IPS-20b (cell line): ENCODE measurements at regions not wholly inside any gene's neighbourhood (a gene's known extent, or its start where the extent isn't known, plus 50 kb on each side); places are given as distances from the start of the nearest gene placed in this dataset.
"Not testable (repeated sequence)": the region's sequence is repeated elsewhere in the genome, so short reads cannot be mapped to it uniquely, and the experiment has no call there.

ENCODE experiments used
- H3K27ac ChIP-seq: one replicate; pipeline ENCODE4 v1.5.1; 2013; ENCODE audit warnings: low read length
- H3K27me3 ChIP-seq: 2 replicates; pipeline ENCODE4 v1.6.1; 2013; ENCODE audit warnings: mild to moderate bottlenecking, low read length, inconsistent platforms; ENCODE audit not compliant: insufficient read depth
- H3K36me3 ChIP-seq: 2 replicates; pipeline ENCODE4 v1.6.1; 2013; ENCODE audit warnings: low read depth, mild to moderate bottlenecking, inconsistent platforms, low read length, moderate library complexity; ENCODE audit not compliant: insufficient read depth
- H3K4me1 ChIP-seq: 2 replicates; pipeline ENCODE4 v1.6.1; 2013; ENCODE audit warnings: mild to moderate bottlenecking, control low read depth, inconsistent platforms, low read length, moderate library complexity; ENCODE audit not compliant: insufficient read depth
- H3K4me3 ChIP-seq: 2 replicates; pipeline ENCODE4 v1.5.1; 2013; ENCODE audit warnings: mild to moderate bottlenecking, low read length, inconsistent platforms
- H3K9ac ChIP-seq: 2 replicates; pipeline ENCODE4 v1.6.1; 2013; ENCODE audit warnings: low read depth, mild to moderate bottlenecking, inconsistent platforms, low read length, moderate library complexity
- H3K9me3 ChIP-seq: 2 replicates; pipeline ENCODE4 v1.6.1; 2013; ENCODE audit warnings: mild to moderate bottlenecking, low read depth, low read length, inconsistent platforms; ENCODE audit not compliant: insufficient read depth

- H3K36me3 ChIP-seq, H3K27me3 ChIP-seq, H3K9me3 ChIP-seq, H3K9ac ChIP-seq, H3K27ac ChIP-seq, H3K4me1 ChIP-seq, H3K4me3 ChIP-seq: not testable (repeated sequence)
These were observed 386.4 kb upstream of the GJE1 start for GRCh38 chr6:141746324-141746723.

DNA sequence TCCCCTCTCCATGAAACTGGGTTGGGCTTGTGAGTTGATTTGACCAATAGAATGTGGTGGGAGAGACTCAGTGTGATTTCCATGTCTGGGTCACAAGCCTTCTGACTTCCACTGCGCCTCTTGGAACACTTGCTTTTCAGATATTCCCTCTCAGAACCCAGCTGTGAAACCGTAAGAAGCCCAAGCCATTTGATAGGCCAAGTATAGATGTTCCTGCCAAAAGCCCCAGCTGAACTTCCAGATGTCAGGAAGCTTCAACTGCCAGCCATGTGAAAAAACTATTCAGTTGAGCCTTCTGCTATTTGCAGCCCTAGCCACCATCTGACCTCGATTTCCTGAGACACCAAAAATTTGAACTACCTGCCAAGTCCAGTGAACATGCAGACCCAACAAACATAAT, 387.8 kb upstream of the GJE1 start:
- Histone ChIP-seq H3K9me3 (no peaks in the 10 kb centered on the region), H3K27ac (no peak overlapping the region)

DNA sequence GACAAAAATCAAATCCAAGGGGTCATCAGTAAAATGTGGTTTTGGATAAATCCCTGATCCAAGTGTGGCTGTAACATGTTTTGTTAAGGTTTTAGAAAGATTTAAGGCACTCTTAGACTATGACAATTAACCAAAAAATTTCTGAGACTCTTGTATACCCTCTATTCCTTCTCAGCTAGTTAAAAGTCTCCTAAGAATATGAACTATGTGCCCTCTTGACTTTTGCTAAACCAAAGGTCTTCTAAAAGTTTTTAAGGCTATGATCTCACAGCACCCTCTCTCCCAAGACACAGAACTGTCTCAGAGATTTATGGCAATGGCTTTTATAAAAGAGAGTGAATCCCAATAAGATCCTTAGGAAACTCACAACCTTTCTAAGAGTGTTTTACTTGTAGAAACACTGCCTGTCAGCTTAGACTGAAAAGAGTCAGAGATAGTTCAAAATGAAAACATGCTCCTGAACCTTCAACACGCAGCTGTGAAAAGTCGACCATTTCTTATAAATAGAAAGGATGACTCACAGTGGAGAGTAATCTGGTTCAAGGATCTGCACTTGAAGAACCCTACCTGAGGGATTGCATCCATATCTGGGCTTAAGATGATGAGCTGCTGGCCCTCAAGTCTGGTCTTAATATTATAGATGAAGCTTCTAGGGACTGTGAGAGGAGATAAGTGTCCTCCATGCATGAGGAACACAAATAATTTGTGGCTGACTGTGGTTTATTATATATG, 388.4 kb upstream of the GJE1 start:
- Histone ChIP-seq H3K9me3 (no peaks in the 10 kb centered on the region), H3K9ac (no peak overlapping the region), H3K27me3 (no peaks in the 10 kb centered on the region), H3K4me3 (no peak overlapping the region), H3K27ac (no peak overlapping the region), H3K4me1 (no peaks in the 10 kb centered on the region), H3K36me3 (no peaks in the 10 kb centered on the region)

More for the DNA sequence above, 387.8 kb upstream of the GJE1 start:
- Histone ChIP-seq H3K4me3 (no peak overlapping the region), H3K36me3 (no peaks in the 10 kb centered on the region), H3K27me3 (no peaks in the 10 kb centered on the region), H3K9ac (no peak overlapping the region), H3K4me1 (no peaks in the 10 kb centered on the region)

DNA sequence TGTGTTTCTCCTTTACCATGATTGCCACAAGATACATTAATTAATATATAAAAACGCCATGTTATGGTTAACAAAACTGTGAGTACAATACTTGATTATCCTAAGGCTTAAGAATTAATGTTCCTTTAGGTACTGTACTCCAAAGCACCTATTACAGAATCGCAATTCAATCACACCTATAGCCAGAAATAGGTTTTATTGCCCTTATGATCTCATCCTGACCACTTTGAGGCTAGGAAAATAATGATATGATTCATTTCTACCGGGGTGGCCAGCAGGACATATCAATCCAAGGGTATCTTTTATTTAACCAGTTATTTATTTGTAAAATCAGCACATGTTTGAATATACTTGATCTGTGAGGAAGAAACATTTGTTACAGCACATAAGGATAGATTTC, 396.6 kb upstream of the GJE1 start:
- Histone ChIP-seq H3K9ac (no peak overlapping the region), H3K4me3 (no peak overlapping the region), H3K27ac (no peak overlapping the region), H3K27me3 (no peaks in the 10 kb centered on the region), H3K9me3 (no peaks in the 10 kb centered on the region), H3K4me1 (no peaks in the 10 kb centered on the region), H3K36me3 (no peaks in the 10 kb centered on the region)

DNA sequence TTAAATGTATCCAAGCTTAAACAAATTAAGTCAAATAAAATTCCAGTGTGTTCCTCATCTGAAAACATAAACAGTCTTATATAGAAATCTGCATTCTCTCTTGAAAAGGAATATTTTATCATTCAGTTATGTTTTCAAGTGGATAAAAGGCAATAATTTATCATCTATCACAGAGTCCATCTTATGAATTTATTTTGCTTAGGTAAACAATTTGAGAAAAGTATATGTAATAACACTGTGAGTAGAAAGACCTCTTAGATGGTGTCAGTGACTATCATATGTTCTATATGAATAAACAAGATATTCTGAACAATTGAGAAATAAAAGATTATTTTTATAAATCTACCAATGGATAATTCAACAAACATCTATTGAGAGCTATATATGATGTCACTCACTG, 397.6 kb upstream of the GJE1 start:
- H3K4me3 ChIP-seq, result no peak overlapping the region
- no peak overlapping the region for H3K9ac ChIP-seq
- no peaks in the 10 kb centered on the region for H3K4me1 ChIP-seq
- H3K27ac ChIP-seq, result no peak overlapping the region
- no peaks in the 10 kb centered on the region for H3K36me3 ChIP-seq
- no peaks in the 10 kb centered on the region for H3K9me3 ChIP-seq
- no peaks in the 10 kb centered on the region for H3K27me3 ChIP-seq

GRCh38 chr6:141734071-141734840, 398.5 kb upstream of the GJE1 start:
- Histone ChIP-seq H3K4me3 (no peak overlapping the region), H3K4me1 (no peaks in the 10 kb centered on the region), H3K9me3 (no peaks in the 10 kb centered on the region), H3K36me3 (no peaks in the 10 kb centered on the region), H3K9ac (no peak overlapping the region), H3K27me3 (no peaks in the 10 kb centered on the region), H3K27ac (no peak overlapping the region)

- Histone ChIP-seq H3K9ac (no peak overlapping the region), H3K36me3 (no peaks in the 10 kb centered on the region), H3K9me3 (no peaks in the 10 kb centered on the region), H3K4me3 (no peak overlapping the region), H3K4me1 (peaks cover 5% of the 10 kb centered on the region; the same call in 1 of the 2 replicates), H3K27me3 (no peaks in the 10 kb centered on the region), H3K27ac (no peak overlapping the region)
These were observed 403.6 kb upstream of the GJE1 start for GRCh38 chr6:141729146-141729545.

- no peaks in the 10 kb centered on the region for H3K27me3 ChIP-seq
- no peak overlapping the region for H3K27ac ChIP-seq
- no peaks in the 10 kb centered on the region for H3K36me3 ChIP-seq
- H3K4me1 ChIP-seq, result peaks cover 5% of the 10 kb centered on the region; the same call in 1 of the 2 replicates
- no peak overlapping the region for H3K9ac ChIP-seq
- no peaks in the 10 kb centered on the region for H3K9me3 ChIP-seq
- H3K4me3 ChIP-seq, result no peak overlapping the region
These were observed 404.4 kb upstream of the GJE1 start for GRCh38 chr6:141728330-141728729.

DNA sequence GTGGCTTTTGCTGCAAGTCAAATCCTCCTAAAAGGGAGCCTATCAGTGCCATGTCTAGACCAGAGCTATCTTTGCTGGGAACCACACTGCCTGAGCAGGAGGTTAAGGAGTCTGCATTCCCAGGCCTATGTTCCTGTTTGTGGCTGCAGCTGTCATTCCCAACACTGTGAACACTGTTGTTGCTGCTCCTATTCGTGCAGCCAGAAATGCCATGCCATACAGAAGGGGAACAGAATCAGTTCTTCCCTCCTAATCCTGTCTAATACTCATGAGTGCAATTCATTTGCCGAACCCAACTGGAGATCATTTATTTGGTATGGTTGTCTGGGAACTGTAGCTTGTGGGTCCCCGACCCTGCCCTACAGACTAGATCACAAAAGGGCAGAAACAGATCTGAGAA, 406.5 kb upstream of the GJE1 start:
- no peaks in the 10 kb centered on the region for H3K27me3 ChIP-seq
- no peak overlapping the region for H3K9ac ChIP-seq
- H3K36me3 ChIP-seq, result no peaks in the 10 kb centered on the region
- H3K4me3 ChIP-seq, result no peak overlapping the region
- H3K9me3 ChIP-seq, result no peaks in the 10 kb centered on the region
- no peak overlapping the region for H3K27ac ChIP-seq
- peaks cover 5% of the 10 kb centered on the region; the same call in 1 of the 2 replicates for H3K4me1 ChIP-seq

DNA sequence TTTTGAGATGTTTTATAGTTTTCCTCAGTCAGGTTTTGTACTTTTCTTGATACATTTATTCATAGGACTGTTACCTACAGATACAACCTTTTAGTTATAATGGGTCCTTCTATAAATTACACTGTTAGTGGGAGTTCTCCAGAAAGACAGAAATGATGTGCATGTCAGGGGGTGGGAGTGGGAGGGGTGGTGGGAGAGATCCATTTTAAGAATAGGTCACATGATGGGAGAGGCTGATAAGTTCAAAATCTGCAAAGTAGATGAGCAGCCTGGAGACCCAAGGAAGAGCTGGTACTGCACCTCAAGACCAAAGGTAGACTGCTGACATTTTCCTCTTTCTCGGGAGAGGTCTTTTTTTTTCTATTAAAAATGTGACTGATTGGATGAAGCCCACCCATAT, 408.0 kb upstream of the GJE1 start:
- H3K4me3 ChIP-seq, result no peak overlapping the region
- H3K27ac ChIP-seq, result no peak overlapping the region
- H3K36me3 ChIP-seq, result no peaks in the 10 kb centered on the region
- H3K4me1 ChIP-seq, result peaks cover 5% of the 10 kb centered on the region; the same call in 1 of the 2 replicates
- no peak overlapping the region for H3K9ac ChIP-seq
- H3K27me3 ChIP-seq, result no peaks in the 10 kb centered on the region
- no peaks in the 10 kb centered on the region for H3K9me3 ChIP-seq

DNA sequence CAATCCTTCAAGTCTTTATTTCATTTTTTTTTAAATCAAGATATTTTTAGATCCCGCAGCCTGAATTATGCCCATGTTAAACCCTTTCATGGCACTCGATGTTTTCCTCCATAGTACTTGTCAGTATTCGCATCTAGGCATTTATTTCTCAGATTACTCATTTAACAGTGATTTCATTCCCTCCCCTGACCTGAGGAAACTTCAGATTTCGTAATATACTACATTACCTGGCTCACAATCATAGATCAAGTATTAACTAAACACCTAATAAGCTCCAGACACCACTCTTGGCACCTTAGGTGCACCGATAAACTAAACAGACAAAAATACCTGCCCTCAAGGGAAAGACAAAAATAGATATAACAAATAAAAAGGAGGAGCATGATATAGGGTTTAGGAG, 413.2 kb upstream of the GJE1 start:
- Histone ChIP-seq H3K36me3 (no peaks in the 10 kb centered on the region), H3K9me3 (no peaks in the 10 kb centered on the region), H3K27me3 (no peaks in the 10 kb centered on the region), H3K4me1 (no peaks in the 10 kb centered on the region), H3K27ac (no peak overlapping the region), H3K9ac (no peak overlapping the region), H3K4me3 (no peak overlapping the region)

DNA sequence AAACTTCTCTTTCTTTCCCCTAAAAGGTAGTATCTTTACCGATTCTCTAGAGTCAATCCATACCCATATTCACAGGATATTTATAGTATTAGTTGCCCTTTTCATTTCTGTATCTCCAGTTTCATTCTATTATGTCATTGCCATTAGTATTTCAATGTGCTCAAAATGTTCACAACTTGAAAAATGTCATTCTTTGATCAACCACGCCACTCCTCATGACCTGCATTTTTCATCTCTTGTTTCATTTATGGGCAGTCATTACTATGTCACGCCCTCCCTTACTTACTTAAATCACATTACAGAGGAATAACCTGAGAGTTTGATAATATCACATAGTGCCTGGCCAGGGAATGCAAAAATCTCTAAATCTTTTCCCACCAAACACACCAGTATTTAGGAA, 427.3 kb upstream of the GJE1 start:
- Histone ChIP-seq H3K4me3 (no peak overlapping the region), H3K9ac (no peak overlapping the region), H3K36me3 (no peaks in the 10 kb centered on the region), H3K9me3 (no peaks in the 10 kb centered on the region), H3K27me3 (no peaks in the 10 kb centered on the region), H3K27ac (no peak overlapping the region), H3K4me1 (no peaks in the 10 kb centered on the region)
